Ovary (tissue), 7 donors: ENCODE measurements at regions not wholly inside any gene's neighbourhood (a gene's known extent, or its start where the extent isn't known, plus 50 kb on each side); places are given as distances from the start of the nearest gene placed in this dataset.

Experiments used
- DNase-seq, 5 donors: peaks; one replicate each; pipeline ENCODE4 v3.0.0-alpha.2; 2019 to 2020
- H3K27ac ChIP-seq, 2 donors: fragments of 200-600 bp; one replicate each; pipeline versions ENCODE4 v1.5.1 to v1.8.0; 2019 to 2022
- H3K27me3 ChIP-seq: fragments of 200-600 bp; one replicate; pipeline ENCODE4 v1.8.0; 2022
- H3K36me3 ChIP-seq: fragments of 200-600 bp; sonication (generic); one replicate; pipeline ENCODE4 v1.5.1; 2019
- H3K4me1 ChIP-seq: one replicate; pipeline ENCODE4 v1.8.1; 2013; ENCODE audit warnings: mild to moderate bottlenecking, moderate library complexity; ENCODE audit not compliant: insufficient read depth
- H3K4me3 ChIP-seq: fragments of 200-600 bp; sonication (generic); one replicate; pipeline ENCODE4 v1.5.1; 2017
- H3K9me3 ChIP-seq, 2 donors: fragments of 200-600 bp in 1 of 2; sonication (generic) in 1 of 2; one replicate each; pipeline versions ENCODE4 v1.5.1 to v1.8.1; 2013 to 2019; ENCODE audit warnings: mild to moderate bottlenecking in 1 of 2, moderate library complexity in 1 of 2
- CTCF ChIP-seq, 3 donors: fragments of 450-650 bp in 2 of 3; fragments of 200-600 bp in 1 of 3; IDR thresholded peaks; one replicate each; pipeline versions ENCODE4 v1.5.1 to v1.8.0; 2016 to 2022; ENCODE audit warnings: antibody characterized with exemption in 3 of 3, mild to moderate bottlenecking in 1 of 3
- EP300 ChIP-seq: sonication (generic); formaldehyde crosslinking; IDR thresholded peaks from one replicate; pipeline ENCODE4 v1.6.1; 2017; ENCODE audit warnings: antibody characterized with exemption
- POLR2A ChIP-seq: fragments of 450-650 bp; IDR thresholded peaks from one replicate; pipeline ENCODE4 v1.6.1; 2017; ENCODE audit warnings: antibody characterized with exemption, mild to moderate bottlenecking, moderate library complexity
- WGBS, 3 donors: extraction: QIAGEN DNeasy Blood & Tissue Kit in 1 of 3; methylation state at CpG; one replicate each; pipeline versions ENCODE4 v1.1.5 to v1.1.7; 2013 to 2017; 5-methylcytosine and 5-hydroxymethylcytosine counted together
- intact Hi-C, 4 donors: fragments of 100-400 bp; cut with DNase I; formaldehyde crosslinking; loops; one replicate each; pipeline versions ENCODE4 v1.11.0 to v1.15.1; 2022 to 2023
- donor health status: DM: no; HTN: no; CAD: no; lungs with moderate emphysema.
- donor health status: DM: no; HTN: no; CAD: no.
- donor health status: Bipolar disorder and iron deficiency.
- donor health status: DM: no; HTN: no; CAD: no.
- donor health status: DM: yes; HTN: yes; CAD: no.

DNA sequence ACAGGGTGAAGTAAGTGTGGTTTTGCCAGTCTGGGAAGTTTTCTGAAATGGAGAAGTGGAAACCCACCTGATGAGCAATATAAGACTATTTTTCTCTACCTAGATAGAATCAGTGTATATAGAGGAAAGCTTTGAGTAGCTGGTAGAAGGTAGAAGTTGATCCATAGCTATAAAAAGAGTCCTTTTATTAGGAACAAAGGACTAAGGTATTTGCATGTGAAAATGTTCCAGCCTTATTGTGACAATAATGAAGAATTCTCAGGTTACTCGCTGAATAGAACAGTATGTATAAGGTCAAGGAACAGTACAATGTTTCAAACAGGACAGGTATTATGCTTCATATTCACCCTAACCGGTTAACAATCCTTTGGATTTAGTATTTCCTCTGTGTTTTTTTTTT, 972.2 kb downstream of the OTOL1 start:
- Histone ChIP-seq H3K4me1 (no peaks in the 10 kb centered on the region), H3K4me3 (no peak overlapping the region), H3K36me3 (no peaks in the 10 kb centered on the region), H3K9me3 (no peaks in the 10 kb centered on the region), H3K27me3 (no peaks in the 10 kb centered on the region), H3K27ac (no peak overlapping the region)
- no peak for TF ChIP-seq CTCF (IDR thresholded peaks at IDR 0.05)
- no peak for TF ChIP-seq EP300
- no peak for TF ChIP-seq POLR2A
- no peak for DNase-seq
- WGBS, 3 donors = 90 to 94% (median 91%) methylated on average over 2 of the region's 2 CpGs
- intact Hi-C loops = no loop called here

DNA sequence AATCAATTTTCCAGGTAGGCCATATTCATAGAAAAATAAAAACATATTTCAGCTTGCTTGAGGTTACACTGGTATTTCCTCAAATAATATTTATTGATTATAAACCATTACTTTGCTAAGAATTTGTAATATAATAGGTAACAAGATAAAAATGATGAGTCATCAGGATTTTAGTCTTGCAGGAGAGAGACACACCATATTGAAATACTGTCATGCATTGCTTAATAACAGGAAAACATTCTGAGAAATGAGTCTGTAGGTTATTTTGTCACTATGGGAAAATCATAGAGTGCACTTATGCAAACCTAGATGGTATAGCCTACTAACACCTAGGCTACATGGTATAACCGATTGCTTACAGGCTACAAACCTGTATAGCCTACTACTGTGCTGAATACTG, 990.5 kb downstream of the OTOL1 start:
- Histone ChIP-seq H3K27ac (no peak overlapping the region), H3K36me3 (no peaks in the 10 kb centered on the region), H3K27me3 (no peaks in the 10 kb centered on the region), H3K4me1 (no peaks in the 10 kb centered on the region), H3K4me3 (no peak overlapping the region), H3K9me3 (no peaks in the 10 kb centered on the region)
- 93 to 100% (median 95%) methylated on average over 1 of the region's 1 CpG for WGBS, 3 donors
- TF ChIP-seq POLR2A (no peak), CTCF (IDR thresholded peaks at IDR 0.05) (no peak), EP300 (no peak)
- no peak for DNase-seq
- intact Hi-C loops = no loop called here

DNA sequence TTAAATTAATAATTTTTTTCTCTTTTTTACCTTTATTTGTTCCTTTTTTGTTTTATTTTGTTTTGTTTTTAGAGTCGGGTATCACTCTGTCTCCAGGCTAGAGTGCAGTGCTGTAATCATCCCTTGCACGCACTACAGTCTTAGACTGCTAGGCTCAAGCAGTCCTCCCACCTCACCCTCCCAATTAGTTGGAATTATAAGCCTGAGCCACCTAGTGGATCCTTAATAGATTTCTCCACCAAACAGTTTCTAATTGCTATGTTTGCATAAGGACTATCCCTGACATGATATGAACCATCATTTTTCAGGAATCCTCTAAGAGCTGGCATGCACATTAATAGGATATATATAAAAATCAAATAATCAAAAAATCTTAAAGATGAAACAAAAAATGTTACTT, 993.2 kb downstream of the OTOL1 start:
- Histone ChIP-seq H3K4me1 (no peaks in the 10 kb centered on the region), H3K9me3 (no peaks in the 10 kb centered on the region), H3K36me3 (no peaks in the 10 kb centered on the region), H3K27me3 (no peaks in the 10 kb centered on the region), H3K4me3 (no peak overlapping the region), H3K27ac (no peak overlapping the region)
- TF ChIP-seq EP300 (no peak), POLR2A (no peak), CTCF (IDR thresholded peaks at IDR 0.05) (no peak)
- 52 to 74% (median 54%) methylated on average over 2 of the region's 2 CpGs for WGBS, 3 donors
- DNase-seq = no peak
- intact Hi-C loops = no loop called here

GRCh38 chr3:162491952-162492351, 995.3 kb downstream of the OTOL1 start:
- intact Hi-C loops = no loop called here
- TF ChIP-seq POLR2A (no peak), CTCF (IDR thresholded peaks at IDR 0.05) (no peak), EP300 (no peak)
- Histone ChIP-seq H3K4me3 (no peak overlapping the region), H3K4me1 (no peaks in the 10 kb centered on the region), H3K27me3 (no peaks in the 10 kb centered on the region), H3K27ac (no peak overlapping the region), H3K36me3 (no peaks in the 10 kb centered on the region), H3K9me3 (no peaks in the 10 kb centered on the region)
- 52 to 66% (median 52%) methylated on average over 1 of the region's 1 CpG for WGBS, 3 donors
- no peak for DNase-seq
